Loucy (cell line): ENCODE measurements at regions not wholly inside any gene's neighbourhood (a gene's known extent, or its start where the extent isn't known, plus 50 kb on each side); places are given as distances from the start of the nearest gene placed in this dataset.

ENCODE experiments used
- H2AFZ ChIP-seq: fragments of 200-600 bp; sonication (generic); 2 replicates; pipeline ENCODE4 v1.6.0; 2016; ENCODE audit warnings: antibody characterized with exemption, mild to moderate bottlenecking, low read length, moderate library complexity
- H3F3A ChIP-seq: fragments of 200-600 bp; 2 replicates; pipeline ENCODE4 v1.6.0; 2016; ENCODE audit warnings: antibody characterized with exemption, low read depth, mild to moderate bottlenecking
- H3K27me3 ChIP-seq: fragments of 200-600 bp; sonication (generic); 2 replicates; pipeline ENCODE4 v1.6.1; 2014; ENCODE audit warnings: low read length, mild to moderate bottlenecking; ENCODE audit not compliant: insufficient read depth, poor library complexity, severe bottlenecking
- H3K36me3 ChIP-seq: fragments of 200-600 bp; sonication (generic); 2 replicates; pipeline ENCODE4 v1.6.1; 2016; ENCODE audit warnings: low read length; ENCODE audit not compliant: insufficient read depth
- H3K4me1 ChIP-seq: fragments of 200-600 bp; sonication (generic); 2 replicates; pipeline ENCODE4 v1.5.1; 2014; ENCODE audit warnings: low read length, mild to moderate bottlenecking; ENCODE audit not compliant: insufficient read depth, poor library complexity, severe bottlenecking
- H3K4me2 ChIP-seq: fragments of 200-600 bp; sonication (generic); 2 replicates; pipeline ENCODE4 v1.6.0; 2014; ENCODE audit warnings: antibody characterized with exemption, low read length, low read depth, mild to moderate bottlenecking; ENCODE audit not compliant: poor library complexity, severe bottlenecking
- H3K4me3 ChIP-seq: fragments of 200-600 bp; sonication (generic); 2 replicates; pipeline ENCODE4 v1.5.1; 2014; ENCODE audit warnings: low read length, mild to moderate bottlenecking, mixed read lengths; ENCODE audit not compliant: poor library complexity, severe bottlenecking
- H3K79me2 ChIP-seq: fragments of 200-600 bp; sonication (generic); 2 replicates; pipeline ENCODE4 v1.6.1; 2014; ENCODE audit warnings: low read length; ENCODE audit not compliant: insufficient read depth
- H3K9ac ChIP-seq: fragments of 200-600 bp; sonication (generic); 2 replicates; pipeline ENCODE4 v1.6.0; 2014; ENCODE audit warnings: mild to moderate bottlenecking, low read depth, low read length, moderate library complexity; ENCODE audit not compliant: poor library complexity, severe bottlenecking
- H3K9me2 ChIP-seq: fragments of 200-600 bp; sonication (generic); replicated peaks from 2 replicates; pipeline ENCODE4 v1.6.1; 2016; ENCODE audit warnings: low read depth, low read length, mixed read lengths
- H3K9me3 ChIP-seq: fragments of 200-600 bp; sonication (generic); 2 replicates; pipeline ENCODE4 v1.6.1; 2014; ENCODE audit warnings: mild to moderate bottlenecking, antibody characterized with exemption, low read length, low read depth; ENCODE audit not compliant: insufficient read depth
- H4K20me1 ChIP-seq: fragments of 200-600 bp; sonication (generic); 2 replicates; pipeline ENCODE4 v1.6.0; 2014; ENCODE audit warnings: antibody characterized with exemption, low read length, mild to moderate bottlenecking; ENCODE audit not compliant: insufficient read depth, poor library complexity, severe bottlenecking
- EZH2phosphoT487 ChIP-seq: fragments of 200-600 bp; IDR thresholded peaks from 2 replicates; pipeline ENCODE4 v1.6.1; 2018; ENCODE audit warnings: antibody characterized with exemption, mild to moderate bottlenecking, moderate library complexity, borderline replicate concordance
- TF ChIP-seq, protein P1 (sequence below): fragments of 200-600 bp; sonication (generic); conservative IDR thresholded peaks from 2 replicates; pipeline ENCODE4 v1.5.1; 2014; ENCODE audit warnings: mild to moderate bottlenecking, antibody characterized with exemption, low read length

DNA sequence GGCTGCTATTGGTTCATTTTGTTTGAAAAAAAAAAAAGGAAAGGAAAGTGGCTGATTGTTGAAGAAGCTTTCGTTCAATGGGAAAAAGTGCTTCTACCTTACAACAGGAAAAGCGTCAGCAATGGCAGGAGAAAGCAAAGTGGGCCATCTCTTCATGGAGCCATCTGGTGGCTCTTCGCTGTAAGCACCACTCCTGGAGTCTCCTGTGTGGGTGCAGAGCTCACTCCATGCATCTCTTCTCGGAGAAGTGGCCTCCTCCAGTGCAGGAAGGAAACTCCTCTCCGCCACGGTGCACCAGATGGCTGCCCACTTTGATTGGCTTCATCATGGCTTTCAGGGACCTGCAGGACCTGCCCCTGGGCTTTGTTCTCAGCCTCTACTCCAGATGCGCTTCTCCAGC lies 250.9 kb downstream of the PTEN start:
- H3K4me3 ChIP-seq = peak overlapping the region; percentile 48
- H3F3A ChIP-seq = no peaks in the 10 kb centered on the region
- no peak overlapping the region for H2AFZ ChIP-seq
- H3K9me2 ChIP-seq = no peaks in the 10 kb centered on the region
- H3K79me2 ChIP-seq = peaks cover 99% of the 10 kb centered on the region
- peaks cover 31% of the 10 kb centered on the region; the same call in 1 of the 2 replicates for H3K36me3 ChIP-seq
- H3K9me3 ChIP-seq = no peaks in the 10 kb centered on the region
- peaks cover 80% of the 10 kb centered on the region for H4K20me1 ChIP-seq
- peak overlapping the region; percentile 63 for H3K9ac ChIP-seq
- TF ChIP-seq, protein P1, sequence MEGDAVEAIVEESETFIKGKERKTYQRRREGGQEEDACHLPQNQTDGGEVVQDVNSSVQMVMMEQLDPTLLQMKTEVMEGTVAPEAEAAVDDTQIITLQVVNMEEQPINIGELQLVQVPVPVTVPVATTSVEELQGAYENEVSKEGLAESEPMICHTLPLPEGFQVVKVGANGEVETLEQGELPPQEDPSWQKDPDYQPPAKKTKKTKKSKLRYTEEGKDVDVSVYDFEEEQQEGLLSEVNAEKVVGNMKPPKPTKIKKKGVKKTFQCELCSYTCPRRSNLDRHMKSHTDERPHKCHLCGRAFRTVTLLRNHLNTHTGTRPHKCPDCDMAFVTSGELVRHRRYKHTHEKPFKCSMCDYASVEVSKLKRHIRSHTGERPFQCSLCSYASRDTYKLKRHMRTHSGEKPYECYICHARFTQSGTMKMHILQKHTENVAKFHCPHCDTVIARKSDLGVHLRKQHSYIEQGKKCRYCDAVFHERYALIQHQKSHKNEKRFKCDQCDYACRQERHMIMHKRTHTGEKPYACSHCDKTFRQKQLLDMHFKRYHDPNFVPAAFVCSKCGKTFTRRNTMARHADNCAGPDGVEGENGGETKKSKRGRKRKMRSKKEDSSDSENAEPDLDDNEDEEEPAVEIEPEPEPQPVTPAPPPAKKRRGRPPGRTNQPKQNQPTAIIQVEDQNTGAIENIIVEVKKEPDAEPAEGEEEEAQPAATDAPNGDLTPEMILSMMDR = peak; percentile 71
- no peak for TF ChIP-seq EZH2phosphoT487
- H3K4me2 ChIP-seq = peak overlapping the region; percentile 62
- H3K27me3 ChIP-seq = no peaks in the 10 kb centered on the region
- peaks cover 61% of the 10 kb centered on the region for H3K4me1 ChIP-seq

DNA sequence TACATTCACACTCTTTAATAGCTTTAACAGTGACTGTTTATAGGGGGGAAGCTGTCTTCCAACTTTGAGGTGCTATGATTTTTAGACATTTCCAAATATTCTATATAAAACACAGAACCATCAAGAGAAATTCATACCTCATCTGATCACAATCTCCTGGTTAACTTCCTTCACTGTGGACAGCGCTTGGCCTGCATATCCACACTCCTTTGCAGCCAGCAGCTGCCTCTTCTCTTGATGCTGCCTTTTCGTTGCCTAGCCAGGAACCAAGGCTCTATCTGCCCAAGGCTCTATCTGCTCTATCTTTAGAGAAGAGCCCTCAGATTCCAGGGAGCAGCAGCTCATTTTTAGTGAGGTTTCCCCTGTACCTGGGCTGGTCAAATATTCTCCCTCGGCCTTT lies 252.0 kb downstream of the PTEN start:
- Histone ChIP-seq H3F3A (no peaks in the 10 kb centered on the region), H3K4me1 (peaks cover 62% of the 10 kb centered on the region), H3K27me3 (no peaks in the 10 kb centered on the region), H3K4me3 (peak overlapping the region; percentile 14), H3K4me2 (peak overlapping the region; percentile 62), H3K9me2 (no peaks in the 10 kb centered on the region), H2AFZ (no peak overlapping the region), H3K36me3 (peaks cover 22% of the 10 kb centered on the region; the same call in 1 of the 2 replicates), H4K20me1 (peaks cover 79% of the 10 kb centered on the region), H3K79me2 (peaks cover 99% of the 10 kb centered on the region), H3K9me3 (no peaks in the 10 kb centered on the region), H3K9ac (peak overlapping the region; percentile 32)
- no peak for TF ChIP-seq EZH2phosphoT487
- TF ChIP-seq, protein P1 = no peak

GRCh38 chr10:88115968-88116367 lies 252.5 kb downstream of the PTEN start:
- peak overlapping the region; percentile 32 for H3K9ac ChIP-seq
- TF ChIP-seq, protein P1 = no peak
- TF ChIP-seq EZH2phosphoT487 = no peak
- peaks cover 21% of the 10 kb centered on the region; the same call in 1 of the 2 replicates for H3K36me3 ChIP-seq
- no peaks in the 10 kb centered on the region for H3K27me3 ChIP-seq
- peaks cover 67% of the 10 kb centered on the region for H3K4me1 ChIP-seq
- peaks cover 99% of the 10 kb centered on the region for H3K79me2 ChIP-seq
- H3K9me2 ChIP-seq = no peaks in the 10 kb centered on the region
- H3F3A ChIP-seq = no peaks in the 10 kb centered on the region
- H4K20me1 ChIP-seq = peaks cover 78% of the 10 kb centered on the region
- H3K9me3 ChIP-seq = no peaks in the 10 kb centered on the region
- peak overlapping the region; percentile 62 for H3K4me2 ChIP-seq
- H2AFZ ChIP-seq = no peak overlapping the region
- H3K4me3 ChIP-seq = peak overlapping the region; percentile 4
